ENCODE measurements at regions not wholly inside any gene's neighbourhood (a gene's known extent, or its start where the extent isn't known, plus 50 kb on each side); places are given as distances from the start of the nearest gene placed in this dataset.
A peak's percentile ranks its signal among the peaks of the same experiment; 100 is the strongest.

- H3K27me3 ChIP-seq (ENCODE audit: control insufficient read depth, insufficient read depth, low read length): no peaks in the 10 kb centered on the region
- H3K36me3 ChIP-seq (ENCODE audit: control insufficient read depth, insufficient read depth, low read length): no peaks in the 10 kb centered on the region
- H3K4me3 ChIP-seq (ENCODE audit: low read depth, low read length): no peak overlapping the region
- DNase-seq (ENCODE audit: low read depth): no peak
- no peak for TF ChIP-seq CTCF (IDR thresholded peaks at IDR 0.05; ENCODE audit: insufficient read depth, low read length, poor library complexity, severe bottlenecking)
Observed at GRCh38 chr7:13098161-13098560, 410.7 kb downstream of the ARL4A start.

GRCh38 chr7:13099154-13099795 is 411.8 kb downstream of the ARL4A start:
- TF ChIP-seq CTCF (IDR thresholded peaks at IDR 0.05; ENCODE audit: insufficient read depth, low read length, poor library complexity, severe bottlenecking): no peak
- Histone ChIP-seq H3K36me3 (ENCODE audit: control insufficient read depth, insufficient read depth, low read length) (no peaks in the 10 kb centered on the region), H3K4me3 (ENCODE audit: low read depth, low read length) (no peak overlapping the region), H3K27me3 (ENCODE audit: control insufficient read depth, insufficient read depth, low read length) (no peaks in the 10 kb centered on the region)
- DNase-seq (ENCODE audit: low read depth): peak; percentile 21

GRCh38 chr7:13104128-13104527 is 416.7 kb downstream of the ARL4A start:
- TF ChIP-seq CTCF (IDR thresholded peaks at IDR 0.05; ENCODE audit: insufficient read depth, low read length, poor library complexity, severe bottlenecking): no peak
- no peak for DNase-seq (ENCODE audit: low read depth)
- no peak overlapping the region for H3K4me3 ChIP-seq (ENCODE audit: low read depth, low read length)
- no peaks in the 10 kb centered on the region for H3K36me3 ChIP-seq (ENCODE audit: control insufficient read depth, insufficient read depth, low read length)
- H3K27me3 ChIP-seq (ENCODE audit: control insufficient read depth, insufficient read depth, low read length): no peaks in the 10 kb centered on the region

- Histone ChIP-seq H3K36me3 (ENCODE audit: control insufficient read depth, insufficient read depth, low read length) (no peaks in the 10 kb centered on the region), H3K4me3 (ENCODE audit: low read depth, low read length) (no peak overlapping the region), H3K27me3 (ENCODE audit: control insufficient read depth, insufficient read depth, low read length) (no peaks in the 10 kb centered on the region)
- DNase-seq (ENCODE audit: low read depth): no peak
- TF ChIP-seq CTCF (IDR thresholded peaks at IDR 0.05; ENCODE audit: insufficient read depth, low read length, poor library complexity, severe bottlenecking): no peak
Observed at GRCh38 chr7:13105209-13105608, 417.8 kb downstream of the ARL4A start.

- DNase-seq (ENCODE audit: low read depth): no peak
- Histone ChIP-seq H3K4me3 (ENCODE audit: low read depth, low read length) (no peak overlapping the region), H3K27me3 (ENCODE audit: control insufficient read depth, insufficient read depth, low read length) (no peaks in the 10 kb centered on the region), H3K36me3 (ENCODE audit: control insufficient read depth, insufficient read depth, low read length) (no peaks in the 10 kb centered on the region)
- TF ChIP-seq CTCF (IDR thresholded peaks at IDR 0.05; ENCODE audit: insufficient read depth, low read length, poor library complexity, severe bottlenecking): no peak
Observed at GRCh38 chr7:13106513-13106912, 419.1 kb downstream of the ARL4A start.

GRCh38 chr7:13107291-13107690 is 419.9 kb downstream of the ARL4A start:
- no peaks in the 10 kb centered on the region for H3K27me3 ChIP-seq (ENCODE audit: control insufficient read depth, insufficient read depth, low read length)
- no peak for DNase-seq (ENCODE audit: low read depth)
- no peak for TF ChIP-seq CTCF (IDR thresholded peaks at IDR 0.05; ENCODE audit: insufficient read depth, low read length, poor library complexity, severe bottlenecking)

More at GRCh38 chr7:13107291-13107690, 419.9 kb downstream of the ARL4A start:
- Histone ChIP-seq H3K4me3 (ENCODE audit: low read depth, low read length) (no peak overlapping the region), H3K36me3 (ENCODE audit: control insufficient read depth, insufficient read depth, low read length) (no peaks in the 10 kb centered on the region)
